ENCODE measurements at regions not wholly inside any gene's neighbourhood (a gene's known extent, or its start where the extent isn't known, plus 50 kb on each side); places are given as distances from the start of the nearest gene placed in this dataset.

- no peaks in the 10 kb centered on the region for H3K36me3 ChIP-seq (ENCODE audit: insufficient read depth, low read length, poor library complexity, severe bottlenecking)
- H3K27me3 ChIP-seq (replicated peaks; ENCODE audit: insufficient read depth, low read depth, low read length, poor library complexity): no peaks in the 10 kb centered on the region
- TF ChIP-seq EZH2 (IDR thresholded peaks at IDR 0.05; ENCODE audit: borderline replicate concordance, low read depth, low read length, poor library complexity, severe bottlenecking) (no peak), CTCF (conservative IDR thresholded peaks at IDR 0.05; ENCODE audit: low read depth, low read length) (no peak)
- ChIA-PET CTCF (no interaction called here), POLR2A (ENCODE audit: low non-redundant PET) (no interaction called here)
- intact Hi-C loops (cut with micrococcal nuclease; ENCODE audit: unreplicated experiment): no loop called here
- H3K27ac ChIP-seq (ENCODE audit: low read depth, low read length, poor library complexity, severe bottlenecking): no peak overlapping the region
- BruUV-seq (replicated peaks): no TSS peak
- H3K4me1 ChIP-seq (ENCODE audit: insufficient read depth, low read length, poor library complexity, severe bottlenecking): no peaks in the 10 kb centered on the region
- DNase-seq (ENCODE audit: low spot score): no peak
- H3K9me3 ChIP-seq (ENCODE audit: low read depth, low read length, poor library complexity, severe bottlenecking): no peaks in the 10 kb centered on the region
- H3K4me3 ChIP-seq (ENCODE audit: low read depth, low read length, poor library complexity, severe bottlenecking): no peak overlapping the region
Observed at GRCh38 chr9:82124090-82124489, 135.5 kb downstream of the SPATA31D1 start.

DNA sequence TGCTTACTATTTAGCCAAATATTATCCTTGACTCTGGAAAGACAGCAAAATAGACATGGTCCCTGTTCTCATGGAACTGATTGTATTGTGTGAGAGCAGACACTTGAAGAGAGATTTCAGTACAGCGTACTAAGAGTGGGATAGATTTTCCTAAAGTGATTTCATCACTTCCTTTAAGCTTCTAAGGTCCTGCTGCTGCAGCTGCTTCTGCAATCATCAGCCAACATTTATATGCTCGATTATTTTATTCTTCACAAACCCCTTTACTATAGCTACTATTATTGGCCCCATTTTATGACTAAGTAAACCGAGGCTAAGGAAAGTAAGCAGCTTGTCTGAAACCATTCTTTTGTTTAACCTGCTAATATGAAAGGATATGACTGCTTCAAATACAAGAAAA lies 137.7 kb downstream of the SPATA31D1 start:
- Histone ChIP-seq H3K4me3 (ENCODE audit: low read depth, low read length, poor library complexity, severe bottlenecking) (no peak overlapping the region), H3K9me3 (ENCODE audit: low read depth, low read length, poor library complexity, severe bottlenecking) (no peaks in the 10 kb centered on the region), H3K27ac (ENCODE audit: low read depth, low read length, poor library complexity, severe bottlenecking) (no peak overlapping the region), H3K36me3 (ENCODE audit: insufficient read depth, low read length, poor library complexity, severe bottlenecking) (no peaks in the 10 kb centered on the region), H3K4me1 (ENCODE audit: insufficient read depth, low read length, poor library complexity, severe bottlenecking) (no peaks in the 10 kb centered on the region), H3K27me3 (replicated peaks; ENCODE audit: insufficient read depth, low read depth, low read length, poor library complexity) (no peaks in the 10 kb centered on the region)
- no TSS peak for BruUV-seq (replicated peaks)
- ChIA-PET POLR2A (ENCODE audit: low non-redundant PET) (no interaction called here), CTCF (no interaction called here)
- no peak for TF ChIP-seq EZH2 (IDR thresholded peaks at IDR 0.05; ENCODE audit: borderline replicate concordance, low read depth, low read length, poor library complexity, severe bottlenecking)
- TF ChIP-seq CTCF (conservative IDR thresholded peaks at IDR 0.05; ENCODE audit: low read depth, low read length): no peak
- intact Hi-C loops (cut with micrococcal nuclease; ENCODE audit: unreplicated experiment): no loop called here
- DNase-seq (ENCODE audit: low spot score): no peak

- H3K27me3 ChIP-seq (replicated peaks; ENCODE audit: insufficient read depth, low read depth, low read length, poor library complexity): no peaks in the 10 kb centered on the region
- BruUV-seq (replicated peaks): no TSS peak
- CTCF ChIA-PET: no interaction called here
- TF ChIP-seq EZH2 (IDR thresholded peaks at IDR 0.05; ENCODE audit: borderline replicate concordance, low read depth, low read length, poor library complexity, severe bottlenecking) (no peak), CTCF (conservative IDR thresholded peaks at IDR 0.05; ENCODE audit: low read depth, low read length) (no peak)
- H3K27ac ChIP-seq (ENCODE audit: low read depth, low read length, poor library complexity, severe bottlenecking): no peak overlapping the region
- intact Hi-C loops (cut with micrococcal nuclease; ENCODE audit: unreplicated experiment): no loop called here
- no peaks in the 10 kb centered on the region for H3K4me1 ChIP-seq (ENCODE audit: insufficient read depth, low read length, poor library complexity, severe bottlenecking)
- POLR2A ChIA-PET (ENCODE audit: low non-redundant PET): no interaction called here
- H3K36me3 ChIP-seq (ENCODE audit: insufficient read depth, low read length, poor library complexity, severe bottlenecking): no peaks in the 10 kb centered on the region
- H3K9me3 ChIP-seq (ENCODE audit: low read depth, low read length, poor library complexity, severe bottlenecking): no peaks in the 10 kb centered on the region
- DNase-seq (ENCODE audit: low spot score): no peak
- no peak overlapping the region for H3K4me3 ChIP-seq (ENCODE audit: low read depth, low read length, poor library complexity, severe bottlenecking)
Observed at GRCh38 chr9:82127465-82127864, 138.9 kb downstream of the SPATA31D1 start.

Data from A673 (cell line).